ENCODE measurements at regions not wholly inside any gene's neighbourhood (a gene's known extent, or its start where the extent isn't known, plus 50 kb on each side); places are given as distances from the start of the nearest gene placed in this dataset.

DNA sequence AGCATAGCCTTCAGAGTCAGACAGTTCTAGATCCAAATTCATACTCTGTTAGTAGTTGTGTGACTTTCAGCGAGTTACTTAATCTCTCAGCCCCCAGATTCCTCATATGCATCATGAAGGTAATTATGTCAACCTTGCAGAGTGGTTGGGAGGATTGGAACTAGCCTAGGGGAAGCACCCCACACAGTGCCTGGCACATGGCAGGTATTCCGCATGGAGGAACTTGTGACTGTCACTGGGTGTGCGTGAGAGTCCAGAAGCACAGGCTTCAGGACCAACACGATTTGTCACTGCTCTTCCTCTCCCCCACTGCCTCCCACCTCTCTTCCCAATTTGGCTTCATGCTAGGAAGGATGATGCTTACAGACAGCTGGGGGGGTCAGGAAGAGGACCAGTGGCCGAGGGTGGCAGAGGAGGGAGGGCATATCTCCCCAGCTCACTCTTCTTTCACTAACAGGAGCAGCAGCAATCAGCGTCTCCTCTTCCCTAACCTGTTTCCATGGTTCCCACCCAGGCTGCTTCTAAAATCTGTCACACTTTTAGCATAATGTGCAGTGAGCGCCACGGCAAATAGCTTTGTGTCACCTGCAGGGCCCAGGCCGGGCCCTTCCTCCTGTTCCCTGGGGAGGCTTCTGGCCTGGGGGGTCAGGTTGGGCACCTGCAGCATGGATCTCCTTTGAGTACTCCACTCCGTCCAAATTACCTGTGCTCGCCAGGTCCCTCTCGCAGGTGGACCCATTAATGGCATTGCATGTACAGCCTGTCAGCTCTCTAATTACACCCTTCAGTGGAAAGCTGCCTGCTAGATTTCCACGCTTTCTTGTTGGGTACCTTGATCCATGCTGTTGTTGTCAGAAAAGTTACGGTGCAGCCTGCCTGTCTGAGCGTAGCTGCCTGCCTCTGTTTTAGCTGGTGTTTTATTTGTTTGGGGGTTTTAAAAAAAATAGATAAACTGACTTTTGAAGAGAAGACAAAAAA lies 400.4 kb downstream of the NXPE2 start:
- Histone ChIP-seq H2AK5ac (ENCODE audit: low read depth, low read length) (no peak overlapping the region), H3K4me3 (ENCODE audit: low read length in 2 of 2) (no peak overlapping the region), H3K36me3 (replicated peaks in 1 of 2; ENCODE audit: control insufficient read depth in 2 of 2, insufficient read depth in 2 of 2, low read length in 2 of 2) (no peaks in the 10 kb centered on the region), H3K79me1 (ENCODE audit: low read depth, low read length) (no peaks in the 10 kb centered on the region), H2BK120ac (ENCODE audit: low read depth, low read length) (no peak overlapping the region), H3K9me3 (replicated peaks in 1 of 2; ENCODE audit: control insufficient read depth in 2 of 2, insufficient read depth in 1 of 2, low read depth in 1 of 2, low read length in 2 of 2) (no peaks in the 10 kb centered on the region), H3K4me1 (ENCODE audit: control insufficient read depth in 2 of 2, insufficient read depth in 1 of 2, low read depth in 1 of 2, low read length in 2 of 2) (peaks cover 0 to 1% of the 10 kb centered on the region in 2 donors), H2BK15ac (ENCODE audit: low read length) (no peak overlapping the region), H2BK12ac (ENCODE audit: low read length) (no peak overlapping the region), H3K4ac (ENCODE audit: low read length) (no peak overlapping the region), H3K18ac (ENCODE audit: low read length) (no peak overlapping the region), H3K23ac (ENCODE audit: low read depth, low read length, poor library complexity) (no peak overlapping the region), H4K8ac (ENCODE audit: low read depth, low read length) (no peak overlapping the region), H3K27ac (replicated peaks; ENCODE audit: low read length) (no peak overlapping the region), H3K4me2 (ENCODE audit: insufficient read depth, low read length, poor library complexity, severe bottlenecking) (no peak overlapping the region), H3K27me3 (ENCODE audit: control insufficient read depth in 3 of 3, insufficient read depth in 3 of 3, low read depth in 1 of 3, low read length in 3 of 3) (peaks cover 0 to under 1% (median 0%) of the 10 kb centered on the region in 3 experiments), H2BK5ac (ENCODE audit: low read length) (no peak overlapping the region), H3K9ac (ENCODE audit: low read depth, low read length, poor library complexity) (no peak overlapping the region), H2AFZ (ENCODE audit: low read length) (no peak overlapping the region), H4K91ac (ENCODE audit: low read depth, low read length, poor library complexity) (no peak overlapping the region), H3K14ac (ENCODE audit: low read length) (no peak overlapping the region)
- no peak for DNase-seq (ENCODE audit: low spot score)
- WGBS, 2 donors (ENCODE audit: extremely low coverage in 2 of 2, insufficient read length in 2 of 2, insufficient replicate concordance in 1 of 2) = no CpG with 5 or more reads among the region's 15 CpGs

GRCh38 chr11:115080923-115081680 lies 402.8 kb downstream of the NXPE2 start:
- no peak for DNase-seq (ENCODE audit: low spot score)
- no peak overlapping the region for H2BK120ac ChIP-seq (ENCODE audit: low read depth, low read length)
- WGBS, 2 donors (ENCODE audit: extremely low coverage in 2 of 2, insufficient read length in 2 of 2, insufficient replicate concordance in 1 of 2) = no CpG with 5 or more reads among the region's 9 CpGs
- no peak overlapping the region for H3K23ac ChIP-seq (ENCODE audit: low read depth, low read length, poor library complexity)
- no peak overlapping the region for H3K4me2 ChIP-seq (ENCODE audit: insufficient read depth, low read length, poor library complexity, severe bottlenecking)
- peaks cover 0 to 5% of the 10 kb centered on the region in 2 donors for H3K4me1 ChIP-seq (ENCODE audit: control insufficient read depth in 2 of 2, insufficient read depth in 1 of 2, low read depth in 1 of 2, low read length in 2 of 2)
- no peak overlapping the region for H3K14ac ChIP-seq (ENCODE audit: low read length)
- H2AFZ ChIP-seq (ENCODE audit: low read length) = no peak overlapping the region
- no peak overlapping the region for H4K91ac ChIP-seq (ENCODE audit: low read depth, low read length, poor library complexity)
- H3K79me1 ChIP-seq (ENCODE audit: low read depth, low read length) = no peaks in the 10 kb centered on the region
- no peak overlapping the region for H2BK12ac ChIP-seq (ENCODE audit: low read length)
- no peak overlapping the region for H4K8ac ChIP-seq (ENCODE audit: low read depth, low read length)
- H3K27ac ChIP-seq (replicated peaks; ENCODE audit: low read length) = no peak overlapping the region
- H2BK5ac ChIP-seq (ENCODE audit: low read length) = no peak overlapping the region
- peaks cover 0 to 5% (median 0%) of the 10 kb centered on the region in 3 experiments for H3K27me3 ChIP-seq (ENCODE audit: control insufficient read depth in 3 of 3, insufficient read depth in 3 of 3, low read depth in 1 of 3, low read length in 3 of 3)
- H2BK15ac ChIP-seq (ENCODE audit: low read length) = no peak overlapping the region
- H3K4me3 ChIP-seq (ENCODE audit: low read length in 2 of 2) = no peak overlapping the region
- no peak overlapping the region for H2AK5ac ChIP-seq (ENCODE audit: low read depth, low read length)
- no peaks in the 10 kb centered on the region for H3K36me3 ChIP-seq (replicated peaks in 1 of 2; ENCODE audit: control insufficient read depth in 2 of 2, insufficient read depth in 2 of 2, low read length in 2 of 2)
- H3K9me3 ChIP-seq (replicated peaks in 1 of 2; ENCODE audit: control insufficient read depth in 2 of 2, insufficient read depth in 1 of 2, low read depth in 1 of 2, low read length in 2 of 2) = no peaks in the 10 kb centered on the region
- no peak overlapping the region for H3K18ac ChIP-seq (ENCODE audit: low read length)
- H3K4ac ChIP-seq (ENCODE audit: low read length) = no peak overlapping the region
- H3K9ac ChIP-seq (ENCODE audit: low read depth, low read length, poor library complexity) = no peak overlapping the region

GRCh38 chr11:115081972-115082371 lies 403.6 kb downstream of the NXPE2 start:
- H3K27ac ChIP-seq (replicated peaks; ENCODE audit: low read length) = no peak overlapping the region
- H2AK5ac ChIP-seq (ENCODE audit: low read depth, low read length) = no peak overlapping the region
- WGBS, 2 donors (ENCODE audit: extremely low coverage in 2 of 2, insufficient read length in 2 of 2, insufficient replicate concordance in 1 of 2) = no CpG with 5 or more reads among the region's 2 CpGs
- no peaks in the 10 kb centered on the region for H3K9me3 ChIP-seq (replicated peaks in 1 of 2; ENCODE audit: control insufficient read depth in 2 of 2, insufficient read depth in 1 of 2, low read depth in 1 of 2, low read length in 2 of 2)
- H3K36me3 ChIP-seq (replicated peaks in 1 of 2; ENCODE audit: control insufficient read depth in 2 of 2, insufficient read depth in 2 of 2, low read length in 2 of 2) = no peaks in the 10 kb centered on the region
- H4K8ac ChIP-seq (ENCODE audit: low read depth, low read length) = no peak overlapping the region
- H2BK12ac ChIP-seq (ENCODE audit: low read length) = no peak overlapping the region
- no peak overlapping the region for H3K4me2 ChIP-seq (ENCODE audit: insufficient read depth, low read length, poor library complexity, severe bottlenecking)
- no peak for DNase-seq (ENCODE audit: low spot score)
- no peak overlapping the region for H3K23ac ChIP-seq (ENCODE audit: low read depth, low read length, poor library complexity)
- H2AFZ ChIP-seq (ENCODE audit: low read length) = no peak overlapping the region
- no peak overlapping the region for H2BK5ac ChIP-seq (ENCODE audit: low read length)
- H3K4ac ChIP-seq (ENCODE audit: low read length) = no peak overlapping the region
- H3K27me3 ChIP-seq (ENCODE audit: control insufficient read depth in 3 of 3, insufficient read depth in 3 of 3, low read depth in 1 of 3, low read length in 3 of 3) = peaks cover 0 to 5% (median 0%) of the 10 kb centered on the region in 3 experiments
- no peak overlapping the region for H2BK120ac ChIP-seq (ENCODE audit: low read depth, low read length)
- H3K4me3 ChIP-seq (ENCODE audit: low read length in 2 of 2) = no peak overlapping the region
- H3K79me1 ChIP-seq (ENCODE audit: low read depth, low read length) = no peaks in the 10 kb centered on the region
- H4K91ac ChIP-seq (ENCODE audit: low read depth, low read length, poor library complexity) = no peak overlapping the region
- H2BK15ac ChIP-seq (ENCODE audit: low read length) = no peak overlapping the region
- H3K4me1 ChIP-seq (ENCODE audit: control insufficient read depth in 2 of 2, insufficient read depth in 1 of 2, low read depth in 1 of 2, low read length in 2 of 2) = peaks cover 0 to 5% of the 10 kb centered on the region in 2 donors
- H3K14ac ChIP-seq (ENCODE audit: low read length) = no peak overlapping the region
- no peak overlapping the region for H3K18ac ChIP-seq (ENCODE audit: low read length)
- no peak overlapping the region for H3K9ac ChIP-seq (ENCODE audit: low read depth, low read length, poor library complexity)

Data from neuronal stem cell (in vitro differentiated cells).